ENCODE measurements at regions not wholly inside any gene's neighbourhood (a gene's known extent, or its start where the extent isn't known, plus 50 kb on each side); places are given as distances from the start of the nearest gene placed in this dataset.
A peak's percentile ranks its signal among the peaks of the same experiment; 100 is the strongest.

DNA sequence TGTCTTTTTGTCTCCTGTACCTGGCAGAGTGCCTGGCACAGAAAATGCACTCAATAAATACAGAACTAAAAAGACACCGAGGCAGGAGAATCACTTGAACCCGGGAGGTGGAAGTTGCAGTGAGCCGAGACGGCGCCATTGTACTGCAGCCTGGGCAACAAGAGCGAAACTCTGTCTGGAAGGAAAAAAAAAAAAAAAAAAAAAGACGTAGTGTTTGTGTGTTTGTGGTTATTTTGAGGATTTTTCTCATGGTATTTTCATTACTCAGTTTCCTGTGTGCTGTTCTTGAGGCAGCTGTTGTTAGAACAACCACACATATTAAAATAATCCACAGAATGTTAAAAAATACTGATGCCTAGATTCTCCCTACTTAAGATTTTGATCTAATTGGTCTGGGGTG lies 519.2 kb upstream of the SPHKAP start:
- no peak for DNase-seq

DNA sequence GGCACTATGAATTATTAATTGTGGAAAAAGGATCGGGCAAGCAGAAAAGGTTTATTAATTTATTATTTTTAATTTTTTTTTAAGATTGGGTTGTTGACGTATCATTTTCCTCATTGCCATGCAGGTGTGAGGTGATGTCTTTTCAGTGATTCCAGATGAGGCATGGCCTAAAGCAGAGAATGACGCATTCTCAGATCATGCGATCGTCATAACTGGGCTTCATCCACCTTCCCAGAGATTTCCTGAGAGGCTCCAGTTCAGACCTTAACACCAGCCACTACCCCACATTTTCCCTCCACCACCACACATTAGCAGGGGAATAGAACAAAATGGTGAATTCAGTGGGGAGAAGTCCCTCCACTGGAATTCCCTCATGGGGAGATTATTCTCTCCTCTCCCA lies 518.4 kb upstream of the SPHKAP start:
- no peak for DNase-seq

DNA sequence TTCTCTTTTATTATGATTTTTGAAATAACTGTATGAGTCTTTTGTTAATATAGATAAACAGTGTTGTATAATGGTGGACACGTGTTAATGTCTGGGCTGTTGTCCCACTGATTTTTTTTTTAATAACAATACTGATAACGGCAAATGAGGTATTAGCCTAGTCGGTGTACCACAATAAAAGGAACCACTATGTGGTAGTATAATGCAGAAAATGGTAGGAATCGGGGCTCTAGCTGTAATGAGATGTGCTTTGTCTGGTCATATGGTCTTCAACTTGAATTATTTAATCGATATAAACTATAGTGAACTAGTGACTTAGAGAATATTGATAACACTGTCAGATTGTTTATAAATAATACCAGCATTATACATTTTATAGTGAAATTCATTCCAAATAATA lies 517.9 kb upstream of the SPHKAP start:
- no peak for DNase-seq

DNA sequence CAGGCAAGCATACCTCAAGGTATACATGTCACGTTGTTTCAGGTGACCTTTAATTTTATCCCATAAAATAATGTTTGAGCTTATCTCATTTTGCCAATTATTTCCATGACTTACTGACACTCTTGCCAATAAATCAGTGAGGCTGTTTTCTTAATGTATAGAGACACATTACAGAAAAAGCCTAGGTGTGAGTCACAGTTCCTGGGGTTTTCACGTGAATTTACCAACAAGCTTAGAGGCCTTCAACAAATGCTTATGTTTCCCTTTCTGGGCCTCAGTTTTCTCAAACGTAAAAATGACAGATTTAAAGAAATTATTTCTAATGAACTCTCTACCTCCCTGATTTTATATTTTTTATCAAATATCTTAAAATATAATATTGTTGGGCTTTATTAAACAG lies 517.5 kb upstream of the SPHKAP start:
- DNase-seq: no peak

DNA sequence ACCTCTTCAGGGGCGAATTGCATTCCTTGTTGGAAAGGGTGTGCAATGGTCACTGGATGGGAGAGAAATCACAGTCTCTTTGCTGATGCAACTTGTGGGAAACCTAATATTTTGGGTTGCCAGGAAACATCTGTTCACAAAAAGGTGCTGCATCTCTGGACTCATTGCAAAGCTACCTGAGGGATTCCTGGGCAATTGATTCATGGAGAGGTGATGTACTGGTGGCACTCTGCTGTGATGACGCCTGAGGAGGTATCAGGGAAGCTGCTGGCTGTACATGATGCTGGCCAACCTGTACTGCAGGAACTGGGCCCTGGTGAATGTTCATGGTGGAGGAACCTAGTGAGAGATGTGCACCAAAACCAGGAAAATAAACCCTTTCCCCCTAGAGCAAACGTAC lies 516.0 kb upstream of the SPHKAP start:
- no peak for DNase-seq

DNA sequence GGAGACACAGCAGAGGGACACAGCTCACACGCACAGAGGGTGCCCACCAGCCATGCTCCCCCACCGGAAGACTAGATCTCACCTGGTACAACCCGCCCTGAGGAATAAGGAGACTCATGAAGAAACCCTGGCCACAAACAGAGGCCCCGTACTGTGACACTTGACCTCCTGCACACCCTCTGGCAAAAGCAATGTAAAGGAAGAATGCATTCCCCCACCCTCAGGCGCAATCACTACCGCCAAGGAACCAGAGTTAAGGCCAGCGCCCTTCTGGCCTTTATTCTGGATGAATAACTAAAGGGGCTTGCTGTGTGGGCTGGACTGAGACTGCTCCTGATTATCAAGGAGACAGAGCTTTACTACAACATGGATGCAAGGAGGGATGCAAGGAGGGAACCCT lies 509.2 kb upstream of the SPHKAP start:
- no peak for DNase-seq

DNA sequence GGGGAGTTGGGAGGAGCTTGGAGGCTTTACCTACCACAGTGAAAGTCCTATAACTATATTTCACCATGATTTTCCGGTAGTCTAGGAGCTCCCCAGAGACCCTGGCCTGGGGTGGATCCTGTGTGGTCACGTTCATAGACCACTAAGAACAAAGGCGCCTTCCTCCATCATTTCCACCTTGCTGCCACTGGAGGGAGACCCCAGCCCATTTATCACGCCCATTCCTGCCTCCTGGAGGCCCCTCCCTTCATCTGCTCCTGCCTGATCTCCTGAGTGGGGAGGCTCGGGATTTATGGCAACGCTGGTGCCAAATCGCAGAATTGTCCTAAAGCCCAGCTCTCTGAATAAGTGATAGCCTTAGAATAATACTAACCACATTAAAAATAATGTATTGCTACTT lies 507.6 kb upstream of the SPHKAP start:
- no peak for DNase-seq

DNA sequence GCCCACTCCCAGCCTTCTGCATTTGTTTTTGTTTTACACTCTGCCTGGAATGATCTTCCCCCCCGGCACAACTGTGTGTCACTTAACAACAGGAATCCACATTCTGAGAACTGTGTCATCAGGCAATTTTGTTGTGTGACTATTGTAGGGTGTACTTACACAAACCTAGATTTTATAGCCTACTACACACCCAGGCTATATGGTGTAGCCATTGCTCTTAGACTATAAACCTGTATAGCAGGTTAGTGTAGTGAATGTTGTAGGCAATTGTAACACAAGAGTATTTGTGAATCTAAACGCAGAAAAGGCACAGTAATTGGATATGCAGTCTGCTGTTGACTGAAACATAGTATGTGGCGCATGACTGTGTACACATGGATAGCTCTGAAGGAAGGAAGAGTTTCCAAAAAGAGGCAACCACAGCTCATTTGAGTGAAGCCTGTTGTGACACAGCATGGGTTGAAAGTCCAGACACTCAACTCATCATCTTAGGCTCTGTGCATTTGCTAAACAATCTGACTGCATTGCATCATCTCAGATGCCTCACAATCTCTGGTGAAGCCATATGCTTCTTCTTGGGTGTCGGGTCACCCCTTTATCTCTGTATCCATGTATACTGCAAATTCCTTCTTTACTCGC lies 506.6 kb upstream of the SPHKAP start:
- no peak for DNase-seq

DNA sequence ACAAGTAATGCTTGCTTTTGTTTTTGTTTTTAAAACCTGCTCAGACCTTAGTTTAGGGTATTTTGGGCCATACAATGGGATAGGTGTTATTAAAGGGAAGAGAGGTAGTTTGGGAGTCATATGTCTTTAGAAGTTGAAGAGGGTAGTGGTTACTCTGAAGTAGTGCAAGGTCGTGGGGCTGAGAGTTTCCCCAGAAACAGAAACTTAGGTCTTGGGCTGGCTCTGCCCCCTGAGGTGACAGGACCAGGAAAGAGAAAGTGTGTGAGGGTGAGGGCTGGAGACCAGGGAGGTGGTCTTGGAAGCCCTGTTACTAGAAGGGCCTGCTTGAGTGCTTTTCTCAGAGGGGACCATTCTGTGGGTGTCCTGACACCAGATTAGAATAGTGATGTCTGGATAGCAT lies 500.5 kb upstream of the SPHKAP start:
- DNase-seq: no peak

DNA sequence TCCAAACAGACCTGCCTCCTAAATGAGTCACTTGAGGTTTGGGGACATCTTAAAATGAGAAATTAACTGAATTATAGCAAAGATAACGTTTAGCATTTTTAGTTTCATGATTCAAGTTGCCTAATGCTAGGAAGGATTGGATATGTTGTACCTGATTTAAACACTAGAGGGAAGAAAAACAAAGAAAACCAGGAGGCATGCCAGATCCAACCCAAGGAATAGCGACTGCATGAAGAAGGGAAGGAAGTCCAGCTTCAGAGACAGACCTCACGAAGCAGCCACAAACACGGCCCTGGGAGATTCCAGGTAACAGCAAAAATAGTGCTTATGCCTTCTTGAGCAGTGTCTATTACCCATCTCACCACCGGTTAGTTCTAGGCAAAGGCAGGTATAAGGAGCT lies 499.9 kb upstream of the SPHKAP start:
- DNase-seq: no peak

DNA sequence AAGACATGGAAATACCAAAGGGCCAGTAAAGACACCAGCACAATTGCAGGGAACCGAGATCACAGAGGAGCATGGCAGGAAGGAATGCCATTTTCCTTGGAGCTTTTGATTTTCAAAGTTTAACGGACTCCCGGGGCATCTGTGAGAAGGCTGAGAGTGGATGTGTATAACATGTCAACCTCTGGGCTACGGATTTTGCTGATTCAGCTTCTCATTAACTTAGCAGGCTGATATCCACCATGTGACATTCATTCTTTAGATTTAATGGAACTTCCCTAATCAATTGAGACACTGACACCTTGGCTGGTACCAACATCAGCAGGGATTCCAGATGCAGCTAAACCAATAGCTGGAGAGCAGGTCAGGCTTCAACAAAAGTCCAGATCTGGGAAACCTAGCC lies 496.6 kb upstream of the SPHKAP start:
- no peak for DNase-seq

DNA sequence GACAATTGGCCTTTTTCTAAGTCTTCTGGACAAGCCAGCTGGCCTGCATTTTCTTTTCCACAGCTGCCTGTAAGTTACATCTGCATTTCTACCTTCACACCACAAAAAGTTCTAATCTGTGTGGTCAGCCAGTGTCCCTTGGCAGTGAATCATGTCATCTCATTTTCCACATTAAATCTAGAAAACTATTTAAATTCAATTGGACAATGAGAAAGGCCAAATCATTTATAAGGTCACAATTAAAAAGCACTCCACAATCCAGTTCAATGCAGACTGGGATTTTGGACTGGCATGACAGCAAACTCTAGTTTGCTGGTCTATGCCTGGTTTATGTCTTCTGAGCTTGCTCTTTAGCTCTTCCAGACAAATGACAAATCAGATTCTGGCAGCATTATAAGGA lies 494.2 kb upstream of the SPHKAP start:
- DNase-seq: no peak

DNA sequence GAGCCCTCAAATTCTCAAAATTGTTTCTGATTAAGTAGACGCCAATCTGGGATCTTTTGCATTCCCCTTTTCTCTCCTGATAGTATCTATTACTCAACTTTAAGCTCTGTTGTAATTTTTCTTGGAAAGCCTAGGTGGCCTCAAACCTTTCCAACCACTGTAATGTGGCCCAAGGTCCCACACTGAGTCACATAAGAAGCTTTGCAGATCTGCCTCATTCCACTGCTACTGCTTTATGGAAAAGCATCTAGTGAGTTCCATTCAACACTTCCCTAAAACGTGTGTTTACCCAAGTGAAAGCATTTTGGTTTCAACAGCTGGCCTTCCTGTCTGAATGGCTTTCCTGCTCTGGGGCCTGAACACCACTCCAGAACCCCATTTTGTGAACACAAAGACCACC lies 493.6 kb upstream of the SPHKAP start:
- DNase-seq: no peak

DNA sequence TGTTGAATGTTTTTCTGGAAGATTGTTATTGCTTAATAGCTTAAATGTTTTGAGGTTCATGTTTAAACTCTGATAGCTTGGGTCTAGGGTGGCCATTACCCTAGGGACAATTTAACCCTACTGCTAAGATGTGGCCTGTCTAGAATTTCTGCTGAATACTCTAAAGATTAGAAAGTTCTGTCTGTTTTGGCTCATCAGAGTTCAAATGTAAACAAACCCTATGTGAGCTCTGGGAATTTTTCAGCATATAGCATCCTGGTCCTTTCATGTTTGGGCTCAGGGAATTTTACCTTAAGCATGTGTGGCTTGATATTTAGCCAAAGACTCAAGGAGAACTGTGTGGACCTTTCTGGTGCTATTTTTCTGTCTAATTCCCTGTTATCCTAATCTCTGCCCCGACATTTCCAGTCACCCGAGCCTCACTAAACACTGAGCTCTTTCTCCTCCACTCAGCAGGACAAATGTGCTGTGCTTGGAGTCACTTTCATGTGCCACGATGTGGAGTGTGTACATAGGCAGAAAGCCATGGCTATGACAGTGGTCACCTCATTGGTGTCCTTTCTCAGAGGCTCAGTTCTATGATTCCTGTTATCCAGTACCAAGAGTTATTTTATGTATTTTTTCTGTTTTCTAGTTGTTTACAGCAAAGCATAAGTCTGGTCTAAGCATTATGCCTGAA lies 492.5 kb upstream of the SPHKAP start:
- no peak for DNase-seq

DNA sequence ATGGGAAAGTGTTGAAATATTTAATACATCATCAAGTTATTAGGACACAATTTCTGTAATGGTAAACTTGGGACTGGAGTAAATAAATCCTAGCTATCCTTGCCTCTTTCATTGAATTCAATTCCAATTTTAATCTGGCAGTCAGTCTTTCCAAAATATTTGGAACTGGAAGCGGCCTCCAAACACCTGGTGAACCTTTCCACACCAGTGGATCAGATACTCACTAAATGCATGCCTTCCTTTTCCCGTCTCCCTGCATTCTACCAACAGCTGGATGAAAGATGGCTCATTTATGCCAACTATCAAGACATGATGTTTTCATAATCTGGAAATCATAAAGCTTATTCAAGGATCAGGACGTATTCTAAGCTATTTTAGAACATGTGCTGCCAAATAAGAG lies 488.2 kb upstream of the SPHKAP start:
- DNase-seq: no peak

DNA sequence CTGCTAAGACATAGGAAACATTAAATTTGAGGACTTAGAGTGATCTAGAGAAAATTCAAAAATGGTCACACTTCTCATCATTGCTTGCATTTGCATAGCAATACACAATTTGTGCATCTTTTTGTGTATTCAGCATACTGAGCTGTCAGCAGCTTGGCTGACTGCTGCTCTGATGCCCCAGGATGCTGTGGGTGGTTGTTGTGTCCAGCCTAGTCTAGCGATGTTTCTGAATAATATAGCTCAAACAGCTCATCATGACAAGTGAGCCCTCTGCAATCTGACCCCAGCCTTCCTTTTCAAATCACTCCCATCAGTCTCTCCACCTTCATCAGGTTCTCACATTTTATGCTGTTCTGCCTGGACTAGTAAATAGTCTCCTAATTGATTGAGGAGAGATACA lies 483.7 kb upstream of the SPHKAP start:
- DNase-seq: no peak

DNA sequence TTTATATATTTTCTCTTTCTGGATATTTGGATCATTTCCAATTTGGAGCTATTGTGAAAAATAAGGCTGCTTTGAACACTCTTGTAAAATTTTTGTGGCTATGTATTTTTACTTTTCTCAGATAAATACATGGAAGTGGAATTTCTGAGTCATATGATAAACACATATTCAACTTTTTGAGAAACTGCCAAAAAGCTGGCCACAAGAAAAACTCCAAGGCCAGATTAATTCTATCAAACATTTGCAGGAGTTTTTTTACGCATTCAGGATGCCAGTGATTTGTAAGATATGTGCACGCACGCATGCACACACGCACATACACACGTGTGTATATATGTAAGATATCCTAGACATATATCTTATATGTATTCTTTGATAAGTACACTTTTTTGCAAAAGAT lies 477.5 kb upstream of the SPHKAP start:
- DNase-seq: no peak

DNA sequence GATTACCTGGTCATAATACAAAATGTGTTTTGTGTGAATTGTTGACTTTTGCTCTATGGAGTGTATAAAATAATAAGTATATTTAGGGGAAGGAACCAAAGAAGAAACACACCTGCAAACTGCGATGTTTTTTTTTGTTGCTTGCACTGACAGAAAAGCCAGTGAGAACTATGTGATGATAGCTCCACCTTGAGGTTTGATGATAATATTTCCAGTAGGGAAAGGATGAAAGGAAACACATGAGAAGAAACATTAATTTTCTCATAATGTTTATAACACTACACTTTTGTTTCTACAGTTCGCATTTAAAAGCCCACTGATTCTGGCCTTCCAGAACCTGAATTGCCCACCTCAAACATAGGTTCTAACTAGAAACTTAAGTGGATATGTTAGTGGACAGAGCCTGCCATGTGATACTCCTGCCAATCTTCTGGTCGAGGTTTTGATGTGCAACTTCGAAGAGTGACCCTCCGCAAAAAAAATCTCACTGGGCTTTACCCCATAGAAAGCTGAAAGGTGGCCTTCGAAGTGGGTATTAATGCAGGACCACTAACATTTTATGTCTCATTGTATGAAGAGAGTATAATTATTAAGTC lies 476.4 kb upstream of the SPHKAP start:
- DNase-seq: peak; percentile 4

DNA sequence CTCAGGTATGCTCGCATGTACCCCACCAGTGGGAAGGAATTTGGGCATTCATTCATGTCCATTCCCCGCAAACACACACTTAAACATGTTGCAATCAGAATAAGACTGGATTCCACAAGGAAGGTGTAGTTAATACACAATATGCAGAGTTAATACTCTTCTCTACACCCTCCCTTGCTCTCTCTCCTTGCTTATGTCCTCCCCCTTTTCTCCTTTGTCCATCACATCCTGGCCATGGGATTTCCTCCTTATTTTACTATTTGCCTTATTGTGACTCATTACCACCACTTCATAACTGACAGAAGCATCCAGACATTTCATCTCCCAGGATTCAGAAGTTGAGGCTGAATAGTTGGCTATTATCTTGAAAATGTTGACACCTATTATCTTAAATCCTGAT lies 473.8 kb upstream of the SPHKAP start:
- DNase-seq: no peak

DNA sequence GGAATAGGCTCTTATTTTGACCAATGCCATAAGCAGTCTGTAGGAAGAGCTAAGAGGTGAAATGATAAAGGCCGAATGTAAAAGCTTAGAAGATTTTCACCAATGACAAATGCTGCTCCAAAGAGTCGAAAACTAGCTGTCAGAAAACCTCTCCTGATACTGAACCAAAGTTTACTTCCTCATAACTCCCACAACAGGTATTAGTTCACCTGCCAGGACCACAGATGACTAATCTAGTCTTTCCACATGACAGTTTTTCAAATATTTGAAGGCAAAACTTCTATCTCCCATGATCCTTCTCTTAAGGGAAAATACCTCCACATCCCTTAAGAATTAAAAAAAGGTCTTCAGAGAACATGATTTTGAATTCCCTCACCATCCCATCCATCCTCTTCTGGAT lies 473.2 kb upstream of the SPHKAP start:
- DNase-seq: no peak

DNA sequence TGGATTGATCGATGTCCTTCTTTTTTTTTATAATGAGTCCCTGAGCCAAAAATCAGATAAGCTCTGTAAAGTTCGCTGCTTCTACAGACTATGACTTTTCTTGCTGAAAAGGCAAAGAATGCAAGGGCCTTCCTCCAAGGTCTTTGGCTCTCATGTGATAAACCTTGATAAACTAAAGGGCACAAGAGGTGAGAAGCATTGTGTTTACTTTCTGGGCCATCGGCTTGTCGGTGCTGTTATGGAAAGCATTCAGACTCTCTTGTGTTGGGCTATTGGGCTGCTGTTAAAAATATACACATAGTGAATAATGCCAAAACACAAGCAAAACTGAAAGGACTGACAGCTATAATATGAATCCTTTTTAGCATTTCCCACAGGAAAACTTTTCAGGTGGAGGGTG lies 472.4 kb upstream of the SPHKAP start:
- DNase-seq: no peak

DNA sequence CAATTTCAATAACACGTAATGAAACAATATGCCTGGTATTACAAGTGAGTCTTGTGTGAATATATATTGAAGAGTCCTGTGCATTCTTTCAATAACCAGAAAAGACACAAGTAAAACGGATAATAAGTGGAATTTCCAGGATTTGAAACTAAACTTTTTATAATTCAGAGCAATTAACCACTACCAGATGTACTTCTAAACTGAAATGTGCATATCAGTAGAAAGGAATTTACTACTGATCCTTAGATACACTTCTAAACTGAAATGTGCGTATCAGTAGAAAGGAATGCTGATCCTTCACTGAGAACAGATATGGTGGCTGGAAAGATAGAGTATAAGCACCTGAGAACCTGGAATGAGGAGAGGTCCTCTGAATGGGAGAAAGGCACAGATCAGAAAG lies 470.9 kb upstream of the SPHKAP start:
- no peak for DNase-seq

DNA sequence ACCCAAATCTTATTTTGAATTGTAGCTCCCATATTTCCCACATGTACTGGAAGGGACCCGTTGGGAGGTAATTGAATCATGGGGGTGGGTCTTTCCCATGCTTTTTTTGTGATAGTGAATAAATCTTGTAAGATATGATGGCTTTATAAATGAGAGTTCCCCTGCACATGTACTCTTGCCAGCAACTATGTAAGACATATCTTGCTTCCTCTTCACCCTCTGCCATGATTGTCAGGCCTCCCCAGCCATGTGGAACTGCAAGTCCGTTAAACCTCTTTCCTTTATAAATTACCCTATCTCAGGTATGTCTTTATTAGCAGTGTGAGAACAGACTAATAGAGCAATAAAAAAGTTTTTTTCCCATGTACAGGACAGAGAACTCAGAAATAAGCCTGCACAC lies 468.4 kb upstream of the SPHKAP start:
- DNase-seq: no peak

DNA sequence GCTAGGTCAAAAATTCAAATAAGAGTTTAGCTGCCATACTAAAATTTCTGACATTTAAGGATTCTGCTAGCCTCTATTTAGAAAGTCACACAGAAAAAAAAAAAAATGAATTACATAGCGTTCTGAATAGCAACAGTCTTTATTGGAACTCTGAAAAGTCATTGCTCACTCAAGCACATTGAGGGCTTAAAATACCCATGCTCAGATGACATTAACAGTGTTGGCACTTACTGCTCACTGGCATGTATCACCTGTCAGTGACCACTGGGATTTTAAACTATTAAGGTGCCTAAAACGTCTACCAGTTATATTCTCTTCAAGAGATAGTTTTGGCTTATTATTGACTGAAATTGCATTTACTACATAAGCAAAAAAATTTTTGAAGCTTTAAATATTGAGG lies 468.0 kb upstream of the SPHKAP start:
- DNase-seq: no peak

DNA sequence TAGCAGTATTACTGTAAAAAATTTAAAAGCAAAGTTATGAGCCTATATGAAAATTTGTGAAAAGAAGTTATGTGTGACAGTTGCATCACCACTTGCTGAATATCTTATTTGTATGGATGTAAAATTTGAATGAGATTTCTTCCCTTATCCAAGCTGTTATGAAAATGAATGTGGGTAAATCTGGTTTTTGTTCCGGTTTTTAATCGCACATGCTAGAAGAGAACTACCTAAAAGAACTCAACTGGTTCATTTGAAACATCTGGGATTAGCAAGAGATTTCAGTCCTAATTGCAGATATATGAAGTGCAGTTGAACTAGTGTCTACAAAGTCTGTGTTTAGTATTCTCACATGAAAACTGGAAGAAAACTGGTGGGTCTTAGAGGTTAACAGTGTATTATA lies 467.1 kb upstream of the SPHKAP start:
- DNase-seq: no peak
